Esophagus squamous epithelium (tissue), 4 donors: ENCODE measurements at regions not wholly inside any gene's neighbourhood (a gene's known extent, or its start where the extent isn't known, plus 50 kb on each side); places are given as distances from the start of the nearest gene placed in this dataset.
"Not testable (repeated sequence)": the region's sequence is repeated elsewhere in the genome, so short reads cannot be mapped to it uniquely, and the experiment has no call there.

Experiments used
- POLR2A ChIP-seq, 4 donors: fragments of 450-650 bp; IDR thresholded peaks; one replicate each; pipeline ENCODE4 v1.6.1; 2017; ENCODE audit warnings: antibody characterized with exemption in 4 of 4, mild to moderate bottlenecking in 4 of 4, moderate library complexity in 3 of 4
- TF ChIP-seq, protein P1 (sequence below), 6 experiments: fragments of 450-650 bp in 4 of 6; fragments of 200-600 bp in 2 of 6; sonication (generic) in 2 of 6; IDR thresholded peaks; one replicate each; pipeline ENCODE4 v1.5.1; 2016 to 2019; ENCODE audit warnings: antibody characterized with exemption in 6 of 6, mild to moderate bottlenecking in 4 of 6, moderate library complexity in 4 of 6

DNA sequence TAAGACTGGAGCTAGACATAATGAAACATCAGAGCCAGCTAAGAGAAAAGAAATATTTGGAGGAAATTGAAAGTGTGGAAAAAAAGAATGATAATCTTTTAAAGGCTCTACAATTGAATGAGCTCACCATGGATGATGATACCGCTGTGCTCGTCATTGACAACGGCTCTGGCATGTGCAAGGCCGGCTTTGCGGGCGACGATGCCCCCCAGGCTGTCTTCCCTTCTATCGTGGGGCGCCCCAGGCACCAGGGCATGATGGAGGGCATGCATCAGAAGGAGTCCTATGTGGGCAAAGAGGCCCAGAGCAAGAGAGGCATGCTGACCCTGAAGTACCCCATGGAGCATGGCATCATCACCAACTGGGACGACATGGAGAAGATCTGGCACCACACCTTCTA lies 98.3 kb downstream of the CCDC74A start:
- TF ChIP-seq, protein P1, sequence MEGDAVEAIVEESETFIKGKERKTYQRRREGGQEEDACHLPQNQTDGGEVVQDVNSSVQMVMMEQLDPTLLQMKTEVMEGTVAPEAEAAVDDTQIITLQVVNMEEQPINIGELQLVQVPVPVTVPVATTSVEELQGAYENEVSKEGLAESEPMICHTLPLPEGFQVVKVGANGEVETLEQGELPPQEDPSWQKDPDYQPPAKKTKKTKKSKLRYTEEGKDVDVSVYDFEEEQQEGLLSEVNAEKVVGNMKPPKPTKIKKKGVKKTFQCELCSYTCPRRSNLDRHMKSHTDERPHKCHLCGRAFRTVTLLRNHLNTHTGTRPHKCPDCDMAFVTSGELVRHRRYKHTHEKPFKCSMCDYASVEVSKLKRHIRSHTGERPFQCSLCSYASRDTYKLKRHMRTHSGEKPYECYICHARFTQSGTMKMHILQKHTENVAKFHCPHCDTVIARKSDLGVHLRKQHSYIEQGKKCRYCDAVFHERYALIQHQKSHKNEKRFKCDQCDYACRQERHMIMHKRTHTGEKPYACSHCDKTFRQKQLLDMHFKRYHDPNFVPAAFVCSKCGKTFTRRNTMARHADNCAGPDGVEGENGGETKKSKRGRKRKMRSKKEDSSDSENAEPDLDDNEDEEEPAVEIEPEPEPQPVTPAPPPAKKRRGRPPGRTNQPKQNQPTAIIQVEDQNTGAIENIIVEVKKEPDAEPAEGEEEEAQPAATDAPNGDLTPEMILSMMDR (IDR thresholded peaks at IDR 0.05) = not testable (repeated sequence)
- TF ChIP-seq POLR2A (IDR thresholded peaks at IDR 0.05) = not testable (repeated sequence)
